Calu3 (cell line): ENCODE measurements at regions not wholly inside any gene's neighbourhood (a gene's known extent, or its start where the extent isn't known, plus 50 kb on each side); places are given as distances from the start of the nearest gene placed in this dataset.
"Not testable (repeated sequence)": the region's sequence is repeated elsewhere in the genome, so short reads cannot be mapped to it uniquely, and the experiment has no call there.

Experiments
- BruUV-seq: library from RNA; stranded (reverse); fragments of 400-500 nt; replicated peaks from 2 replicates; lab custom pipeline; 2021; lab: Mats Ljungman, UMichigan
- CTCF ChIA-PET: fragments of 300-600 bp; sonication (Branson Sonifier 250); formaldehyde crosslinking; loops from one replicate; lab custom pipeline; 2022; ENCODE audit warnings: antibody characterized with exemption; lab: Charles Lee
- DNase-seq: peaks from one replicate; pipeline ENCODE4 v3.0.0; 2022
- H3K27ac Mint-ChIP-seq: one replicate; pipeline ENCODE4 v1.8.0; 2022; ENCODE audit warnings: mixed read lengths; ENCODE audit not compliant: unreplicated experiment
- H3K27me3 Mint-ChIP-seq: one replicate; pipeline ENCODE4 v1.8.0; 2022; ENCODE audit warnings: mixed read lengths; ENCODE audit not compliant: unreplicated experiment
- H3K36me3 Mint-ChIP-seq: one replicate; pipeline ENCODE4 v1.8.0; 2022; ENCODE audit warnings: mild to moderate bottlenecking, moderate library complexity, mixed read lengths; ENCODE audit not compliant: insufficient read depth, unreplicated experiment
- H3K4me1 Mint-ChIP-seq: one replicate; pipeline ENCODE4 v1.8.0; 2022; ENCODE audit warnings: mild to moderate bottlenecking, low read depth, mixed read lengths; ENCODE audit not compliant: unreplicated experiment
- H3K4me3 Mint-ChIP-seq: one replicate; pipeline ENCODE4 v1.8.0; 2022; ENCODE audit warnings: mild to moderate bottlenecking, low read depth, moderate library complexity, mixed read lengths; ENCODE audit not compliant: unreplicated experiment
- H3K9me3 Mint-ChIP-seq: one replicate; pipeline ENCODE4 v1.8.0; 2022; ENCODE audit warnings: low read depth, mixed read lengths; ENCODE audit not compliant: unreplicated experiment
- intact Hi-C: fragments of 100-400 bp; cut with micrococcal nuclease; formaldehyde crosslinking; loops from one replicate; pipeline ENCODE4 v1.10.0; 2022; ENCODE audit not compliant: unreplicated experiment
- TF ChIP-seq, protein P1 (sequence below): fragments of 200-600 bp; IDR thresholded peaks from one replicate; pipeline ENCODE4 v1.8.0; 2022; ENCODE audit warnings: antibody characterized with exemption; ENCODE audit not compliant: unreplicated experiment

DNA sequence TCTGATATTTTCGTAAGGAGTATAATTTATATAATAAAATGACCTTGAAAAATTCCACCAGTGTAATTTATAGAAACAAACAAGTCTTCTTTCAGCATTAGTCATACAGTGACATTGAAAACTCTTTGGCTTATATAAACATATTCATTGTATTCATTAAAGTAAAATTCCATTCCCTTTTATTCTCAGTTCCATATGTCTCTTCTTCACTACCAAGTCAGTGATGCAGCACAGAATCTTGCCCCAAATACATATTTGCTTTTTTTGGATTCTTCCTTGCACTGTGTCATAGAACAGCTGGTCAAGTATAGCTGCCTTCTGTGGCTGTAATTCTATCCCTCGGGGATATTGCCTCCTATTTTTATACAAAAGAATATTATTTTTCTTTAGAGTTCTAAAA lies 884.5 kb upstream of the POT1 start:
- Mint-ChIP-seq H3K4me1 (no peaks in the 10 kb centered on the region), H3K27ac (no peak overlapping the region), H3K4me3 (no peak overlapping the region), H3K36me3 (no peaks in the 10 kb centered on the region), H3K27me3 (no peaks in the 10 kb centered on the region), H3K9me3 (peaks cover 3% of the 10 kb centered on the region)
- CTCF ChIA-PET = no interaction called here
- intact Hi-C loops = no loop called here
- no peak for DNase-seq
- BruUV-seq = no TSS peak
- TF ChIP-seq, protein P1, sequence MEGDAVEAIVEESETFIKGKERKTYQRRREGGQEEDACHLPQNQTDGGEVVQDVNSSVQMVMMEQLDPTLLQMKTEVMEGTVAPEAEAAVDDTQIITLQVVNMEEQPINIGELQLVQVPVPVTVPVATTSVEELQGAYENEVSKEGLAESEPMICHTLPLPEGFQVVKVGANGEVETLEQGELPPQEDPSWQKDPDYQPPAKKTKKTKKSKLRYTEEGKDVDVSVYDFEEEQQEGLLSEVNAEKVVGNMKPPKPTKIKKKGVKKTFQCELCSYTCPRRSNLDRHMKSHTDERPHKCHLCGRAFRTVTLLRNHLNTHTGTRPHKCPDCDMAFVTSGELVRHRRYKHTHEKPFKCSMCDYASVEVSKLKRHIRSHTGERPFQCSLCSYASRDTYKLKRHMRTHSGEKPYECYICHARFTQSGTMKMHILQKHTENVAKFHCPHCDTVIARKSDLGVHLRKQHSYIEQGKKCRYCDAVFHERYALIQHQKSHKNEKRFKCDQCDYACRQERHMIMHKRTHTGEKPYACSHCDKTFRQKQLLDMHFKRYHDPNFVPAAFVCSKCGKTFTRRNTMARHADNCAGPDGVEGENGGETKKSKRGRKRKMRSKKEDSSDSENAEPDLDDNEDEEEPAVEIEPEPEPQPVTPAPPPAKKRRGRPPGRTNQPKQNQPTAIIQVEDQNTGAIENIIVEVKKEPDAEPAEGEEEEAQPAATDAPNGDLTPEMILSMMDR = no peak

DNA sequence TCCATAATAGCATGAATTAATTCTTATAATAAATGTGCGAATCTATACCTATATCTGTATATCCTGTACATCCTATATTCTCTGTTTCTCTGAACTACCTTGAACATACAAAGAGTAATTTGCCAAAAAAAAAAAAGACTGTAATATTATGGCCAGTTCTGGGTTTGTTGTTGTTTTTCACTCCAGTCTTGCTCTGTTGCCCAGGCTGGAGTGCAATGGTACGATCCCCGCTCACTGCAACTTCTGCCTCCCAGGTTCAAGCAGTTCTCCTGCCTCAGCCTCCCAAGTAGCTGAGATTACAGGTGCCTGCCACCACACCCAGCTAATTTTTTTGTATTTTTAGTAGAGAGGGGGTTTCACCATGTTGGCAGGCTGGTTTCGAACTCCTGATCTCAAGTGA lies 876.9 kb upstream of the POT1 start:
- H3K4me3 Mint-ChIP-seq, DNase-seq, H3K27me3 Mint-ChIP-seq, intact Hi-C loops, CTCF ChIA-PET, BruUV-seq, H3K27ac Mint-ChIP-seq, H3K9me3 Mint-ChIP-seq, H3K36me3 Mint-ChIP-seq, H3K4me1 Mint-ChIP-seq: not testable (repeated sequence)

DNA sequence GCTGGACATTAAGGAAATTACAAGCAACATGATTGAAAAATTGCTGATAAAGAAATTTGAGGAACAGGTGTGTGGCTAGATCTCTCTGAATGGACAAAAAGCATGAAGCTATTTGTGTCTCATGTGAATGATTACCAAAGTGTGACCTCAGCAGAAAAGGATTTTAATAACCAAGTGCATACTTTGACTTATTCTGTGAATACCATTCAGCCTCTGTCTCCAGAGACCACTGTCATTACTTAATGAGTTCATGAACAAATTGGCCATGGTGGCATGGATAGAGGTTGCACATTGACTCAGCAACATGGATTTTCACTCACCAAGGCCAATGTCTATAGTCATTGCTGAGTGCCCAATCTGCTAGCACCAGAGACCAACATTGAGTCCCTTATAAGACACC lies 874.6 kb upstream of the POT1 start:
- CTCF ChIA-PET = no interaction called here
- no peak for DNase-seq
- no TSS peak for BruUV-seq
- TF ChIP-seq, protein P1 = no peak
- Mint-ChIP-seq H3K36me3 (no peaks in the 10 kb centered on the region), H3K27ac (no peak overlapping the region), H3K4me1 (no peaks in the 10 kb centered on the region), H3K27me3 (no peaks in the 10 kb centered on the region), H3K9me3 (peaks cover 2% of the 10 kb centered on the region), H3K4me3 (no peak overlapping the region)
- intact Hi-C loops = no loop called here

DNA sequence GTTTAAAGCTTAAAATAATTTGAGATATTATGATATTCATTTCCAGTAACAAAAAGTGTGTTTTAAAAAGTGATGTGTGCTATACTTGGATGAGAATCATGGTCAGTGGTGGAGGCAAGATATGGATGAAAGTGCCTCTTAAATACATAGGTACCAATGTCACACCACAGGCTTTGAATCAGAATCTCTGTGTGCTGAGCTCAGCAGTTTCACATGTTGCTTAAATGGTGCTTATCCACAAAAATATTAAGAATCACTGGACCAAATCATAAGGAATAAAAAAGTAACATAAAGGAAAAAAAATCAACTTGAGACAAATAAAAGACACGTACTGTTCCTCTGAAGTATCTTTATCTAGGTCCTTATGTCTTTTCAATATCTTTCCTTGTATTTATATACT lies 850.5 kb upstream of the POT1 start:
- intact Hi-C loops = no loop called here
- Mint-ChIP-seq H3K4me1 (no peaks in the 10 kb centered on the region), H3K27ac (no peak overlapping the region), H3K4me3 (no peak overlapping the region), H3K36me3 (no peaks in the 10 kb centered on the region), H3K9me3 (peaks cover 4% of the 10 kb centered on the region), H3K27me3 (no peaks in the 10 kb centered on the region)
- no peak for DNase-seq
- TF ChIP-seq, protein P1 = no peak
- no TSS peak for BruUV-seq
- CTCF ChIA-PET = no interaction called here

DNA sequence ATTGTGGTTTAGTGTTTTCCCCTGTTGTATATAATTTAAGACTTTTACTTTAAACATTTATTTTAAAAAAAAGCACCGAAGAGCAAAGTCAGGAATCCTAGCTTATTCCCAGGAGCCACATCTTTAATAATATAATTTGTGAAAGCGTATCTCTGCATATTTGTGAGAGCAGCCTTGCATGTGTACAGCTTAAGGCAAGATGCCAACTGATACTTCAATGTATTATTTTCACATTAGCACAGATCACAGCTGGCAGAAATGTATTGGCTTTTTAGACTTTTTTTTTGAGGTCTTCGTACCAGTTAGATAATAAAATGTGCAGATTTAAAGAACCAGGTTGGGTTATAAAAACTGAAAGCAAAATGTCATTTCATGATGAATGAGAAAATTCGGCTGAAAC lies 845.7 kb upstream of the POT1 start:
- Mint-ChIP-seq H3K27ac (no peak overlapping the region), H3K4me1 (no peaks in the 10 kb centered on the region), H3K36me3 (no peaks in the 10 kb centered on the region), H3K4me3 (no peak overlapping the region), H3K27me3 (no peaks in the 10 kb centered on the region), H3K9me3 (peaks cover 4% of the 10 kb centered on the region)
- TF ChIP-seq, protein P1 = no peak
- intact Hi-C loops = no loop called here
- no TSS peak for BruUV-seq
- CTCF ChIA-PET = no interaction called here
- DNase-seq = no peak
